ENCODE measurements at regions not wholly inside any gene's neighbourhood (a gene's known extent, or its start where the extent isn't known, plus 50 kb on each side); places are given as distances from the start of the nearest gene placed in this dataset.

DNA sequence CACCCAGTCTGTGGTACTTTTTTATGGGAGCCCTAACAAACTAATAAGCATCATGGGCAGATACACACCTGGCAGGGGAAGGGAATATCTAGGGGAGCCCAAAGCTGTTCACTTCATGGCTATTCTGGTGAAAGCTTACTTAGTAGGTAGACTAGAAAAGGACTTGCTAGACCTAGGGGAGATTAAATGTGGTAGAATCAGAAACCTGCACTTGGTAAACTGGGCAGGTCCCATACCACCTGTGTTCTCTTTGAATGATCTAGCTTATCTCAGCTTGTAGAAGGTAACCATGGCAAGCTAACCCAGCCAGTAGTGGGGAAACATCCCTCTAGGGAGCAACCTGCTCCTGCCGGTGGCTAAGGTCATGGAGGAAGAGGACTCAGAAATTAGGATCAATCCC, 113.9 kb upstream of the TMTC4 start:
- TF ChIP-seq CTCF (optimal IDR thresholded peaks at IDR 0.05 in 1 of 3, IDR thresholded peaks at IDR 0.05 in 1 of 3, conservative IDR thresholded peaks at IDR 0.05 in 1 of 3; ENCODE audit: extremely low read depth in 1 of 3, insufficient read depth in 2 of 3, low read length in 3 of 3) (no peak), EZH2 (IDR thresholded peaks at IDR 0.05; ENCODE audit: low read length) (no peak)
